ENCODE measurements at regions not wholly inside any gene's neighbourhood (a gene's known extent, or its start where the extent isn't known, plus 50 kb on each side); places are given as distances from the start of the nearest gene placed in this dataset.

- TF ChIP-seq, protein P1, sequence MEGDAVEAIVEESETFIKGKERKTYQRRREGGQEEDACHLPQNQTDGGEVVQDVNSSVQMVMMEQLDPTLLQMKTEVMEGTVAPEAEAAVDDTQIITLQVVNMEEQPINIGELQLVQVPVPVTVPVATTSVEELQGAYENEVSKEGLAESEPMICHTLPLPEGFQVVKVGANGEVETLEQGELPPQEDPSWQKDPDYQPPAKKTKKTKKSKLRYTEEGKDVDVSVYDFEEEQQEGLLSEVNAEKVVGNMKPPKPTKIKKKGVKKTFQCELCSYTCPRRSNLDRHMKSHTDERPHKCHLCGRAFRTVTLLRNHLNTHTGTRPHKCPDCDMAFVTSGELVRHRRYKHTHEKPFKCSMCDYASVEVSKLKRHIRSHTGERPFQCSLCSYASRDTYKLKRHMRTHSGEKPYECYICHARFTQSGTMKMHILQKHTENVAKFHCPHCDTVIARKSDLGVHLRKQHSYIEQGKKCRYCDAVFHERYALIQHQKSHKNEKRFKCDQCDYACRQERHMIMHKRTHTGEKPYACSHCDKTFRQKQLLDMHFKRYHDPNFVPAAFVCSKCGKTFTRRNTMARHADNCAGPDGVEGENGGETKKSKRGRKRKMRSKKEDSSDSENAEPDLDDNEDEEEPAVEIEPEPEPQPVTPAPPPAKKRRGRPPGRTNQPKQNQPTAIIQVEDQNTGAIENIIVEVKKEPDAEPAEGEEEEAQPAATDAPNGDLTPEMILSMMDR (IDR thresholded peaks at IDR 0.05), result no peak
- TF ChIP-seq EZH2 (IDR thresholded peaks at IDR 0.05), result no peak
These were observed 52.8 kb upstream of the NSMCE3 start for GRCh38 chr15:29322415-29322814.
